ENCODE measurements at regions not wholly inside any gene's neighbourhood (a gene's known extent, or its start where the extent isn't known, plus 50 kb on each side); places are given as distances from the start of the nearest gene placed in this dataset.
"Not testable (repeated sequence)": the region's sequence is repeated elsewhere in the genome, so short reads cannot be mapped to it uniquely, and the experiment has no call there.

DNA sequence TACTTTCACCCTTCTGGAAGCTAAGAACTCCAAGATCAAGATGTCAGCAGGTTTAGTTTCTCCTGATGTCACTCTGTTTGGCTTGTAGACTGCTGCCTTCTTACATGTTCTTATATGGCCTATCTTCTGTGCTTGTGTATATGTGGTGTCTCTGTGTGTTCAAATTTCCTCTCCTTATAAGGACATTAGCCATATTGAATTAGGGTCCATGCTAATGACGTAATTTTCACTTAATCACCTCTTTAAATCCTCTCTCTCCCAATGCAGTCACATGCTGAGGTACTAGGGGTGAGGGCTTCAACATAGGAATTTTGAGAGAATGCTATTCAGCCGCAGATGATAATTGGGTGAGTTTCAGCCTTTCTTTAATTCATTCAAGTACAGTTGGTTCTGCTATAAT, 458.3 kb upstream of the SYT4 start:
- no peak for DNase-seq (ENCODE audit: low spot score)

- no peak for DNase-seq (ENCODE audit: low spot score)
These were observed 467.9 kb upstream of the SYT4 start for GRCh38 chr18:43744960-43745745.

DNA sequence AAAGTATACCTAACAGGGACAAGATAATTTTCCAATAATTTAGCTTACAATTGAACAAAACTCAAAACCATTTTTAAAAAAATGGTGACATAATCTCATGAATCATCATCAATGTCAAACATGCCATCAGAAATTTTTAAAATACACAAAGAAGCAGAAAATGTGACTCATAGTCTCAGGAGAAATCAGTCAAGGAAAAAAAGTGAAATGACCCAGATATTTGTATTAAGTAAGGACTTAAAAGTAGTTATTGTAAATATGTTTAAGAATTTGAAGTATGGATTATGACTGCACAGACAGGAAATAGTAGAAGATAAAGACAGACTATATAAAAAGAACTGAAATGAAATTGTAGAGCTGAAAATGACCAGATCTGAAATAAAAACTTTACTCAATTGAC, 473.9 kb upstream of the SYT4 start:
- DNase-seq (ENCODE audit: low spot score), result no peak

DNA sequence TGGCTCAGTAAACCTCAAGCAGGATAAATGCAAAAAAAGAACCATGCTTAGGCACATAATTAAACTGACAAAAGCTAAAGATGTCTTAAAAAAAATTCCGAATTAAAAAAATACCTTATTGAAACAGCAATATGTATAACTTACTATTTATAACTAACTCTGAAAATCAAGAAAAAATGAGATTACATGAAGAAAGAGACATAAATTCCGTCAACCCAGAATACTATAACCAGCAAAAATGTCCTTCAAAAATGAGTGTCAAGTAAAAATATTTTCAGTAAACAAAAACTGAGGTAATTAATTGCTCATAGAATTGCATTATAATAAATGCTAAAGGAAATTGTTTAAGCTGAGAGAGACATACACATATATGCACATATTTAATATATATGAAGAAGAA, 474.5 kb upstream of the SYT4 start:
- no peak for DNase-seq (ENCODE audit: low spot score)

GRCh38 chr18:43757273-43757672, 480.0 kb upstream of the SYT4 start:
- no peak for DNase-seq (ENCODE audit: low spot score)

GRCh38 chr18:43758734-43759133, 481.4 kb upstream of the SYT4 start:
- DNase-seq (ENCODE audit: low spot score), result no peak

GRCh38 chr18:43760010-43760409, 482.7 kb upstream of the SYT4 start:
- DNase-seq (ENCODE audit: low spot score), result no peak

GRCh38 chr18:43772907-43773306, 495.6 kb upstream of the SYT4 start:
- no peak for DNase-seq (ENCODE audit: low spot score)

- DNase-seq (ENCODE audit: low spot score), result no peak
These were observed 497.2 kb upstream of the SYT4 start for GRCh38 chr18:43774497-43774896.

- DNase-seq (ENCODE audit: low spot score), result no peak
These were observed 498.3 kb upstream of the SYT4 start for GRCh38 chr18:43775591-43775990.

DNA sequence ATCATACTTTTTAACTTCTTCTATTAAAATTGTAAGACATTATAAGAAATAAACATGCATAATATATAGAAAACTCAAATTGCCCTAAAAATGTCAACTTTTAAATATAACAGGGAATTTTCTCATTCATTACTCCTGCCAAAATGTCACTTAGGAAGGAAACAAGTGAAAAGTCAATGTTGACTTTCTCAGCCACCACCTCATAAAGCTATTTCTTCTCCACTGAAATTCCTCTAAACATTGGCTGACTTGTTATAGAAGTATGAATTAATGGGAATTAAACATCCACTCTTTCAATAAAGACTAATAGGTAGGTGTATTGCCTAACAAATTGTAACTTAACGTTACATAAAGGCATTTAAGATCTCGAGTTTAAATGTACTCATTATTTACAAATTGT, 499.7 kb upstream of the SYT4 start:
- no peak for DNase-seq (ENCODE audit: low spot score)

GRCh38 chr18:43777636-43778304, 500.5 kb upstream of the SYT4 start:
- DNase-seq (ENCODE audit: low spot score), result no peak

DNA sequence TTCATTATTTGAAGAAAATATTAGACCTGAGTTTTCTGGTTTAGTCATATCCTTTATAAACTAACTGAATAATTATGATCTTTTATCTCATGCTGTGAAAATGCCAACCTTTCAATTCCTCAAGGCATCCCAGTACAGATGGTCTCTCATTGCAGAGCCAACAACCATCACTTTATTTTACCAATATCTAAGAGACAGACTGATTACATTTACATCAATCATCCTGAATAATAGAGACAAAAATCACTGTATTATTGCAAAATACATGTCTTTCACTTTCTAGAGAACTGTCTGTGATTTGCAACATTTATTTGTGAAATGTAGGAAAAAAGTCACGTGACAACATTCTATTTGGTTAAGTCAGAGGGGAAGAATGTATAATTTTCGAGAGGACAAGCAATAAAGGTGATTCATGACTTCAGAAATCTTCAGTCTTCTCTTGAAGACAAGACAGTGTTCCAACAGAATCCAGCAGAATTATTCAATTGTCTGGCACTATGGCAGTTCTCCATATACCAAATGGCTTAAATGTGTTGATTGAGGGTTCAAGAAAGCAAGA, 503.6 kb upstream of the SYT4 start:
- no peak for DNase-seq (ENCODE audit: low spot score)

- no peak for DNase-seq (ENCODE audit: low spot score)
These were observed 507.9 kb upstream of the SYT4 start for GRCh38 chr18:43785158-43785557.

- no peak for DNase-seq (ENCODE audit: low spot score)
These were observed 509.6 kb upstream of the SYT4 start for GRCh38 chr18:43786893-43787292.

GRCh38 chr18:43787721-43788120, 510.4 kb upstream of the SYT4 start:
- DNase-seq (ENCODE audit: low spot score), result not testable (repeated sequence)

GRCh38 chr18:43789234-43790000, 512.1 kb upstream of the SYT4 start:
- DNase-seq (ENCODE audit: low spot score), result peak; percentile 66

DNA sequence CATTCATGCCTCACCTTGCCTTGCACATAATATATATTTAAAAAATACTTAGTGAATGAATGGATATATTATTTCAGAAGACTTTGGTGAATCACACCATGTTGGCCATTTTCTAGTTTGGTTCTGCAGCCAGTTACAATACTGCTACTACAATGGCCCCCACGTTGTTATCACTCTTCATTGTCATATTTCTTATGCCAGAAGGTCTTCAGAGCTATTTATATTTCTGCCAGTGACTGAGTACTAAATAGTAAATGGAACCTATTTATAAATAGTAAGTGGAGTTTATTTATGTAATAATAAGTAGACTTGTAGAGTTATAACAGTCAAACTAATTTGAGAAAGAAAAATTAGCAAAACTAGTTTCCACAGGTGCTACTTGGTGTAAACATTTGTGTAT, 516.6 kb upstream of the SYT4 start:
- DNase-seq (ENCODE audit: low spot score), result no peak

GRCh38 chr18:43794363-43794762, 517.1 kb upstream of the SYT4 start:
- DNase-seq (ENCODE audit: low spot score), result no peak

DNA sequence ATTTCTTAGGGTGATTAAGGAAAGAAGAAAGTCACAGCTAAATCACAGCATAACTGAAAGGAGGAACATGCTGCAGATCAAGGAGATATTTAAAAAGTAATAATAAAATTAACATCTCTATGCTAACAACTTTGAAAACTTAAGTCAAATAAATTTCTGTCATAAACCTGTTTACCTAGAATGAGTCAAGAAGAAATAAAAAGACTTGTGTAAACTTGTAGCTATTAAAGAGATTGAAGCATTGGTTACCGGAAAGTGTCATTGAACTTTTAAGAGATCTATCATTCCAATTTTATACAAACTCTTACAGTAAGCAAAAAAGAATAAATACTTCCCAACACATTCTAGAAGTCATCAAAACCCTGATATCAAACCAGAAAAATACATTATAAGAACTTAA, 520.1 kb upstream of the SYT4 start:
- DNase-seq (ENCODE audit: low spot score), result no peak

DNA sequence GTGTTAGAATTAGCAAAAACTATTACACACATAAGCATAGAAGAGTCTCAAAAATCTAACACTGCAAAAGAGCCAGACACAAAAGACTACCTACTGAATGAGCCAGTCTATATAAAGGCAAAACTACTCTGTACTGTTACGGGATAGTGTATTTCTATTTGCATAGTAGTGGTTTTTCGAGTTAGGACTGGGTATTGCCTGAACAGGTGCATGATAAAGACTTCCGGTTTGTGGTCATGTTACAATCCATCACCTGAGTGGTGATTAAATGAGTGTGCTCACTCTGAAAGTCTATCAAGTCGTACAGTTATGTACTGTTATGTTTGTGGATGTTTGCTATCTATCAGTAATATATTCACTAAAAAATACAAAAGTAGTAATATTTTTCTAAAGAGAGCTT, 523.3 kb upstream of the SYT4 start:
- no peak for DNase-seq (ENCODE audit: low spot score)

- no peak for DNase-seq (ENCODE audit: low spot score)
These were observed 528.4 kb upstream of the SYT4 start for GRCh38 chr18:43805646-43806194.
